ENCODE measurements at regions not wholly inside any gene's neighbourhood (a gene's known extent, or its start where the extent isn't known, plus 50 kb on each side); places are given as distances from the start of the nearest gene placed in this dataset.
"Not testable (repeated sequence)": the region's sequence is repeated elsewhere in the genome, so short reads cannot be mapped to it uniquely, and the experiment has no call there.

DNA sequence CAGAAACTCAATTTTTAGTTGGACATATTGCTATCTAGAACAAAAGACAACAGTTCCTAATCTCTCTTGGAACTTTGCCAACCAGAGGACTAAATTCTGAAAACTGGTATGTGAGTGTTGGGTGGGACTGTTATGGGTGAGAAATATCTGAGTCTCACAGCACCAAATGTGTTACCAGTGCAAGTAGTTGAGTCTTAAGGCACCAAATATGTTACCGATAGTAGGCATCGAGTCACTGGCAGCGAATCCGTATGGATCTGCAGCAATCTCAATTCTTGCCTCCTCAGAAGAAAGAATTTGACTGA lies 575.2 kb downstream of the DACH1 start:
- DNase-seq: no peak

DNA sequence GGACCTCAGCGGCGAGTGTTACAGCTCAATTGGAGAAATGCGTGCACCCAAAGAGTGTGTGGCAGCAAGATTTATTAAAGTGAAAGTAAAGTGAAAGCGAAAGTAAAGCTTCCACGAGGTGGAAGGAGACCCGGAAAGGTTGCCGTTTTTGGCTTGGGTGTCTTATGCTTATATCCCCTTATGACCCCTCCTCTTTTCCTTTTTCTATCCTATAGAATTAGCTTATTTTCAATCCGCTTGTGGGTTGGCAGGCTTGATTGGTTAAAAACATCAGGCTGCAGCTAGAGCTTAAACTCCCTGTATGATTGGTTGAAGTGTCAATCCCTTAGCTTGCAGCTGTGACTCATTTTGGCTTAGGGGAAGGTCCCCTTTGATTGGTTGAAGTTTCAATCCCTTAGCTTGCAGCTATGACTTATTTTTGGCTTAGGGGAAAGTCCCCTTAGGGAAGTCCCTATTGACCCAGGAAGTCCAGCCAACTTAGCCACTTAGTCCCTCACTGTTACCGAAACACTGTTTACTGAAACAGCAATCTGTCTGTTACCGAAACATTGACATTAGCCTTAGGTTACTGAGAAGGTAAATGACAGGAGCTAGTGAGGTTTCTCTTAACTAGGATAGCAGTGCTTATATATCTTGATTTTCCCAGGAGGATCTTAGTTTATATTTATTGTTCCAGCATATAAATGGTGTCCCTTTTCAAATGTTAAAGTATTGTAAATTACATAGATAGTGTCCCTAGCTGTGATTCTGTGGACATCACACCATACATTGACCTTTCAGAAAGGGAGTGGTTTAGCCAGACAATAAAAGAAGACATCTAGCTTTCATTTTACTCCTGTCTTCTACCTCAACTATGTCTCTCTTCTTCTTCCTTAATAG lies 575.8 kb downstream of the DACH1 start:
- no peak for DNase-seq

DNA sequence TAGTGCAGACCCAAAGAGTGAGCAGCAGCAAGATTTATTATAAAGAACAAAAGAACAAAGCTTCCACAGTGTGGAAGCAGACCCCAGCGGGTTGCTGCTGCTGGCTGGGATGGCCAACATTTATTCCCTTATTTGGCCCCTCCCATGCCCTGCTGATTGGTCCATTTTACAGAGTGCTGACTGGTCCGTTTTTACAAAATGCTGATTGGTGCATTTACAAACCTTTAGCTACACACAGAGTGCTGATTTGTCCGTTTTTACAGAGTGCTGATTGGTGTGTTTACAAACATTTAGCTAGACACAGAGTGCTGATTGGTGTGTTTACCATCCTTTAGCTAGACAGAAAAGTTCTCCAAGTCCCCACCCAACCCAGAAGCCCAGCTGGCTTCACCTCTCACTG lies 577.0 kb downstream of the DACH1 start:
- DNase-seq: not testable (repeated sequence)

DNA sequence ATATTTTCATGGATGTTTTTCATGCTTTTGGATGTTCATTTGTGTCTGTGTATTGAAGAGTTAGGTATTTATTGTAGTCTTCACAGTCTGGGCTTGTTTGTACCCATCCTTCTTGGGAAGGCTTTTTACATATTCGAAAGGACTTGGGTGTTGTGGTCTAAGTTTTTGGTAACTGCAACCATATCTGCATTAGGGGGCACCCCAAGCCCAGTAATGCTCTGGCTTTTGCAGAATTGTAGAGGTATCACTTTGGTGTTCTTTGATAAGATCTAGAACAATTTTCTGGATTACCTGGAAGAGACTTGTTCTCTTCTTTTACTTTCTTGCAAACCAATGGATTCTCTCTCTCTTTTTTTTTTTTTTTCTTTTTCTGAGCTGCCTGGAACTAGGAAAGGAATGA lies 581.3 kb downstream of the DACH1 start:
- no peak for DNase-seq

DNA sequence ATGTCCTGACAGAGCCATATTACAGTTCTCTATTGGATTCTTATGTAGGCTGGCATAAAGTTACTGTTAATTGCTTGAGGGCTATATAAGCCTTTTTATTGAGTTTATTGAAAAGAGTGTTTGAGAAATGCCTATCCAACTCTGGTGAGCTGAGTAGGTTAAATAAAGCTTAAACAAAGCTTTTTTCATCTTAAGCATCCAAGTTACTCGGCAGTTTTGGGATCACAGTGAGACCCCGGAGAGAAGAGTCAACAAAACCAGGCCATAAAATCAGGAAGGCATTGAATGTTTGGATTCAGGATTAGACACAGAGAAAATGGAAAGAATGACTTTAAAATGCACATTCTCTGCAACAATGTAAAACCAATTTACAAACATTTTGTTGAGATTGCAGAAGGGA lies 588.5 kb downstream of the DACH1 start:
- DNase-seq: no peak

DNA sequence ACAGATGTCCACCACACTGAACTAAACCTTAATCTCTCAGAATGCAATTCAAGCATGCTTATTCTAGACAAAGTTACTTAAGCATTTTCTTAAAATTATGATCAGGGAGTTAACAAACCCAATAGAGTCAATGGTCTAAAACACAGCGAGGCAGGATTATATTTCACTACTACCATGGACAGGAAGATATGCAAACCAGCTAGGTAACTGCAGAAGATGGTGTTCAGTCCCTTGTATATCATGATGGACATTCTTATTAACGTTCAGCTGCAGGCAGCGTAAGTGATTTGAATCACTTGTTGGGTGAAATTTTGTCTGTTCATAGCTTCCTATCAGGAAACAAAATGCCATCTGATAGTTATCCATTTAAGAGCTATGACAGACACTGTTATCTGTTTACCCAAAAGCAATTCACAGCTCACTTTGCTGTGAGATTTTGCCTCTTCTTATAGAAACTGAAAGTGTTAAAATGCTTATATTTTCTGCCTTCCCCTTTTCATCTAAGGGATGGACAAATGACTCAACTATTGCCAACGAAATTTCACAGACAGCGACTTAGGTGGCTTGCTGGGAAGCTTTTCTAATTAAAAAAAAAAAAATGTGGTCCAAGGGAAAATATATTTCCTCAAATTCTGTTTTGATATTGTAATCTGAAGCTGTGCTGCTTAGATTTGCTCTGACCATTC lies 591.9 kb downstream of the DACH1 start:
- no peak for DNase-seq

DNA sequence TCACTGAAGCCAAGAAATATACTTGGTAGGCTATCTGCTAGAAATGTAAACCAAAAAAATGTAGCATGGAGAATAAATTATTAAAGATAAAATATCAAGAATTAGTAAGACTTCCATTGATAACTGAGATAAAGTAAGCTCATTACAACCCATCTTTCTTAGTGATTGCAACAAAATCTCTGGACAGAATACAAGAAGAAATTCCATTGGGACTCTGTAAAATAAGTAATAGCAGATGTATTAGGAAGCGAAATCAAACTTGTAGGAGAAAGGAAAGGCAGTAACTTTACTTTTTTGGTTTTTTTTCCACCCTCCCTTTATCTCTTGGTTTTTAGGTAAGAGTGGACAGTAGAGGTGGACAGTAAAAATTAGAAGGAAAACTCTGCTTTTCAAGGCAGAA lies 605.7 kb downstream of the DACH1 start:
- no peak for DNase-seq

DNA sequence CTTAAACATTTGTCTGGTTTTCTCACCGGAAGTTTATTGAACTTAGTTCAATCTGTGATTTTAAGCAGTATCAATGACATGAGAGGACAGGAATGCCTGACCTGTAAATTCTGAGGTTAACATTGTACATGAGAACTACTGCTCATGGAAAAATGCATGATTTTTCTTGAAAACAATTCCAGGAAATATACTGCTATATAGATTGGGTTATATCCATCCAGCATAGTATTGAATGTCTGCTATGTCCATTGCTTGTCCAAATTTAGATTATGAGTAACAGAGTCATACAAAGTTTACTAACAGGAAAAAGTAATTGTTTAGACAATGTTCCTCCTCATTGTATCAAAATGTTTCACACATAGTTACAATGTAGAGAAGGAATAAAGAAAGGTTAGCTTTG lies 606.8 kb downstream of the DACH1 start:
- no peak for DNase-seq

DNA sequence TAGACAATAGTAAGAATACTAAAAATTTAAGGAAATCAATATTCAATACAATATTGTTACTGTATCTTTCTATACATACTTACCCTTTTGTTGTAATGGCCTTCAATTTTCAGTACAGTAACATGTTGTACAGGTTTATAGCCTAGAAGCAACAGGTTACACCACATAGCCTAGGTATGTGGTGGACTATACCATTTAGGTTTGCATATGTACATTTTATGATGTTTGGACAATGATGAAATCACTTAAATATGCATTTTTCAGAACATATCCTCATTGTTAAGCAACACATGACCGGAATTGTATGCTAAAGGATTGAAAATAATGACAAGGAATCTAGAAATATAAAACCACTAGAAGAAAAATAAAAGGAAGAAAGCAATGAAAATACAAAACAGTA lies 611.4 kb downstream of the DACH1 start:
- DNase-seq: no peak

DNA sequence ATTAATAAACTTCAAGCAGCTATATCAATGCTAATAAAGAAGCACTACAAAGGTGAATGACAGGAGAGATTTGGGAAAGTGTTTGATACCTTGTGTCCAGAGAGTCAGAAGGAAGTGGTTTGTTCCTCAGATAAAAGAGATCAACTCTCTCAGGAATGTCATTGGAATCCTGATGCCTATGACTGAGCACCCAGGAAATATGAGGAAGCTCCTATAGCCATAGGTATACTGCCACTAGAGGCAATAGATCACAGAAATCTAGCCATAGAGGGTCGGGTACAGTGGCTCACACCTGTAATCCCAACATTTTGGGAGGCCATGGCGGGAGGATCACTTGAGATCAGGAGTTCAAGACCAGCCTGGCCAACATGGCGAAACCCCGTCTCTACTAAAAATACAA lies 612.6 kb downstream of the DACH1 start:
- no peak for DNase-seq

DNA sequence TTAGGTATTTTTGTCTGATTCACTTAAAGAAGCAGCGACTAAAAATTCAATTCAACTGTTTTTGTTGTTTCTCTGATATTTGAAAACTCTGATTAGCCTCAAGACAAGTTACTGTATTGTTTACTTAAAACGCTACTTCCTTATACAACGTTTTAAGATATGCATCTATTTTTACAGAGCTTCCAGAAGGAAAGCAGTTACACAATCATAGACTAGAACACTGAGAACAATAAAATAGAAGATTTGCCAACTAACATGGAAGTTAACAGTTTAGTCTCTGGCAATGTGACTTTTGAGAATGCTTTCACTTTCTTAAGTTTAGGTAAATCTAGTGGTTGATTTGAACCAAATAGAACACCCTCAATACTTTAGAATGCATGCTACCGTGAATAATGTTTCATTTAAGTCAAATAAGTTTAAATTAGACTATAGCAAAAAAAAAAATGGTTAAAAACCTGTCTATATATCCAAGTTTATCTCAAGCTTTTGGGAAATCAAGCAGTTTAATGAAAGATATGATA lies 614.8 kb downstream of the DACH1 start:
- no peak for DNase-seq

DNA sequence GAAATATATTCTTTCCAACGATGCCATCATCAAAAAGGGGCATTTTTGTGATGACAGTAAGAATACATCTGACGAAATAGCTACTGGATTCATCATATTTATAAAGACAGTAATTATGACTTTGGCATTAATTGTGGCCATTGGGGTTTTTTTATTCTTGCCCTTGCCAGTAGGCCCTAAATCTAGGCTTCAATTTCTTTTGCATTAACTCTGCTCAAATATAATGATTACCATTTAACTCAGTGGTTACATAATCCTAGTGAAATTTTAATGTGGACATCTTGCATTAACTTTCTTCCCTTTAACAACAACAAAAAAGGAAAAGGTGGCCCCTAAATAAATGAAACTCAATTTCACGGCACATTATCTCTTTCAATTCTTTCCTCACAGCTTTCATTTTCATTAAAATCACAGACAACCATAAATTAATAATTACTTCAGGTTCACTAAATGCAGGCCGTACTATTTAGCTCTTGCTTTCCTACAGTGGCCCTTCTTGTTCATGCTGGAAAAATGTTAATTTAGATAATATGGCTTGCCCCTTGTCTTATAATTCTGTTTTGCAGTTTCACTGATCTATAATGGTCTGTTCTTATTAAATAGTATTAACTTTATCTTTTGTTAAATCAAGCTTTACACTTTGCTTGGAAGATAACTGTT lies 615.6 kb downstream of the DACH1 start:
- no peak for DNase-seq

DNA sequence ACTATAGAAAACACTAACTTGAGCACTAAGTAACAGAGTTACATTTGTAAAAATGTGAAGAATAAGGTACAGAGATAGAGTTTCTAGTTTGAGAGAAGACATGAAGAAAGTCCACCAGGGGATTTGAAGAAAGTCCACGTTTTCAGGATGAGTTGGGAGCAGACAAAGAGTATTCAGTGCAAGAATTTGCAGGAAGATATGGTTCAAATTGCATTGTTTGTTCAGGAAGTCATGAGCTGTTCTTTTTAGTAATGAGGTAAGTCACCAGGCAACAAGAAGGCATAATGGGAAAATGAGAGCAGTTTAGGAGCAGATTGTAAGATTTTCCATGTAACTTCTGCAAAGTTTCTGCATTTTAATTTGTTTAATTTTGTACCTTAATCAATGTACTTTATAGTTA lies 618.0 kb downstream of the DACH1 start:
- no peak for DNase-seq

DNA sequence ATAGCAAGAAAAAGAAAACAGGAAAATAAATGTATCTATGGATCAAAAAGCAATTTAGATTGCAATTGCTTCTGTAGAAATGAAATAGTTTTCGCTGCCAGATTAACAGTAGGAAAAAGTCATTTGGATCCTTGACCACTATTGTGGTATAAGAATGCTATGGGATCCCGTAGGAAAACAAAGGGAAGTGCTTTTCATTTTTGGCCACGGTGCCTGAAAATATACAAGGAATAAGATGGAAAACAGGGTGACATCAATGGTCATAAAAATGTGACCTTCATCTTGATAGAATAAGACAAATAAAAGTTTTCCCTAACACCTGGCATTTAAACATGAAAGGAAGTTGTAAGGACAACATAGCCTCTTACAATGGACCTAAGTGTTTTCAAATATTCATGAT lies 622.8 kb downstream of the DACH1 start:
- DNase-seq: no peak

DNA sequence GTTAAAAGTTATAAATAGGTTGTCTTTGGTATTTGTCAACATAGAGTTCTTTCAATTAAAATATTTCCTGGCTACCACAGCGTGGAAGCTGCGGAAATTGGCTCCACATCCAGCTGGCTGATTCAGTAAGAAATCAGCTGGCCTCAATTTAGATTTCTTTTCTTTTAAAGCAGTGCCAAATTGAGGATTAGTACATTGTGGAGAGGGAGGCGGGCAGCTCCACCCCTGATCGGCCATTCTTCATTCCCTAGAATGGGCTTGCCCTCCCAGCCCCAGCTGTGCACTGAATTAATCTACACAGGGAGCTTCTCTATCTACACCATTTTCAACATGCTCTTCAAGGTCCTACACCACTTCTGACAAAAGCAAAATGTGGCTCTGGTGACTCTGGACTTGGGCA lies 624.8 kb downstream of the DACH1 start:
- no peak for DNase-seq

DNA sequence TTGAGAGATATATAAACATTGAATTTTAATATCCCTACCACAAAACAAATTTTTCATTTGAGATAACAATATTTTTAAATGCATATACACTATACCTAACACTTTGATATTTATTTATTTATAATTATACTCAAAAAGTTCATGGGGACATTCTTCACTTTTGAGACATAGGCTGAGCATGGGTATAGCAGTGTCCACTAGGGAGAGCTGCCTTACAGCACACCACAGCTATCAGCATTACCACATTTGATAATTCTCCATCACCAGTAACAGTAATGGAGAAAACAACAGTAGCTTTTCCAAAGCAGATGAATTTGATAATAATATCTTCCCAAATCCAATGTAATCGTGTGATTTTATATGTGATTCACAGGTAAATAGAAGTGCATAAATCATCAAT lies 626.1 kb downstream of the DACH1 start:
- DNase-seq: no peak

DNA sequence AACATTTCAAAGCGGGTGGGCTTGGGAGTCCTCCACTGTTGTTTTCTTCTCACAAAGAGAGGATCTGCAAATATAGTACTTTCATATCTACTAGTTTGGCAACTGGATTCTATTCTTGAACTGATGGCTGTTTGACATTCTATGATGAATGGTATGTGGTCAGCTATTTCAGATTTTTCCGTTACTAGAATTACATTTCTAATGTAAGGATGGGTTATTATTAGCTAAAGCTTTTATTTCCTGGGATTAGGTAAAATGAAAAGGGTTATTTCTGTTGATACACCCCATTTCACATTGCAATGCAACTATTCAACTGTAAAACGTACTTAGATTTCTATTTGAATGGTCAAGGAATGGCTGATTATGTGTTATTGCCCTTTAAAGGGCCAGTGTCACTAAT lies 629.7 kb downstream of the DACH1 start:
- no peak for DNase-seq

DNA sequence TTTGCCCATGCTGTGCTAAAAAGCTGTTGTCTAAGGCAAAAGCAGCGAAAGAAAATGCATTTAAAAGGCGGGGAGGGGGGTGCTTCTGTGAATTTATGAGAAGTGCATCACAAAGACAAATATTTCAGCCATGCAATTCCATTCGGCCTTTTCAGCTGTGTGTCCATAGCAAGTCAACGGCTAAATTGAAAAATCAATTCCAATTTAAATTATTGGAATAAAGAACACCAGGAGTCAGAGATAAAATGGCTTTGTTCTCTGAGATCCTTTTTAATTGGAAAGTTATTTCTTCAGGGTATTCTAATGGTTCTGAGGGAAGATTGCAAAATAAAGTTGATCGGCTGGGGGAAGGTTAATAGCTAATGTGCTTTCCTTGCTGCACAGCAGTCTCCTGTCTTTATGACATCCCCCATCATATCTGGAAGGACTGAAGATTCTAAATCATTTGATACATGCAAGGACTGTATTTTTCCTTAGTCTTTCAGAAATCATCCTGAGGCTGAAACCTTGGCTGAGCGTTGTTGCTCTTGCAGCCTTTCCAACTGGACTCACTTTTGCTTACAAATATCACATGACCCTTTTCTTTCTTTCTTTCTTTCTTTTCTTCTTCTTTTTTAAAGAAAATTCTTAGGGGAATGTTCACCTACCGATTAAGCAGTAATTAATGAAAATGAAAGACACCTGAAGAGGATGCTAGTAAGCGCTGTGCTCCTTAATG lies 647.1 kb downstream of the DACH1 start:
- no peak for DNase-seq

DNA sequence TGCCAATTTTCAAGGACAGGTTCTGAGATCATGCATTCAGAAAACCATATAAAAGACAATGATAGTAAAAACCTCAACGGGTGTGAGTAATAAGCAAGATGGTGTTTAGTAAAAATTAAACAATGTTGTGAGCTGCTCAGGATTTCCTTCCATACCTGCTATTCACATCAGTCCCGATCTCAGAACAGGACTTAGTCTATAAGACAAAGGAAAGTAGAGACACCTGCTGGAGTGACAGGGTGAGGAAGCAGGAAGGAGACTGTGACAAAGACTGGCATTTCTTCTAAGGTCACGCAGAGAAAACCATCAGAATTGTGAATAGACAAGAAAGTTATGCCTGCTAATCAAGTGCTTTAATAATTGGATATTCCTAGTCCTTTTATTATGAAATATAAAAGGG lies 648.0 kb downstream of the DACH1 start:
- no peak for DNase-seq

DNA sequence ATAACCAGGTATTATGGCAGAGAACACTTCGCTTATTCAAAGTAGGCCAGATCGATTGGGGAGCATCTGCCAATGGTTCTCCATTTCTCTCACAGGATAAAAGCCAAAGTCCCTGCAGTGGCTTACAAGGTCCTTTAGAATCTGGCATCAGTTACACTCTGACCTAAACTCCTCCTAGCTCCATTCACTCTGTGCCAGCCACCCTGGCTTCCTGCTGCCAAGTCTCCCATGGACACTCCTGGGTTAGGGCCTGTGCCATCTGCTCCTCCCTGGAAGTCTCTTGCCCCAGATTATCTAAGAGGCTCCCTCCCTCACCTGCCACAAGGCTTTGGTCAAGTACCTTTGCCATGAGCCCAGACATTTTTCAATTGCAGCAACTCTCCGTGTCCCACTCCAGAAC lies 649.2 kb downstream of the DACH1 start:
- DNase-seq: no peak

DNA sequence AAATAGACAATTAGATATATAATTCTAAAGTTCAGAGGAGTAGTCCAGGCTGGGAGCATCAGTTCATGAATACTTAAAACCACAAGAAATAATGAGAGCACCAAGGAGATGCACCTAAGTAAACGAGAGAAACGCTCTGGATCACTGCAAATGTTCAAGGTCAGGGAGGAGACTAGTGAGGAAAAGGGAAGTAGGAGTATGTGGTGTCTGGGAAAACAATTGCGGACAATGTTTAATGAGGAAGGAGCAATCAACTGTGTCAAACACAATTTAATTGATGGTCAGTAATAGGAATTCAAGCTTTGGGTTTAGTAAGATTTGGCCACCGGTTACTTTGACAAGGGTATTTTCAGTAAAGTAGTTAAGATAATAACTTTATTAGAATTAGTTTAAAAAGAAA lies 652.2 kb downstream of the DACH1 start:
- no peak for DNase-seq

DNA sequence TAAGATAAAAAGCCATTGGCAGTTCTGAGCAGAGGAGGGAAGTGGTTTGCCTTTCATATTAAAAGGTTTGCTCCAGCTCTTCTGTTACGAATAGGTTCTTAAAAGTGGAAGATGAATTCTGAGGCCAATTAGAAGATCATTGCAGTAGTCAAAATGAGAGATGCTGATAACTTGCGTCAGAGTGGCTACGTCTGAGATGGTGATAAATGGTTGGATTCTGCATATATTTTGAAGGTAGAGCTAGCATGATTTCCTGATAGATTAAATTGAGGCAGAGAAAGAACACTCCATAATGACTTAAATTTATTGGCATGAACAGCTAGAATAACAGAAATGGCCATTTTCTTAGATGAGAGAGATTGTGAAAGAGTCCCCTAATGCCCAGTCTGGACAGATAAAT lies 652.6 kb downstream of the DACH1 start:
- no peak for DNase-seq

DNA sequence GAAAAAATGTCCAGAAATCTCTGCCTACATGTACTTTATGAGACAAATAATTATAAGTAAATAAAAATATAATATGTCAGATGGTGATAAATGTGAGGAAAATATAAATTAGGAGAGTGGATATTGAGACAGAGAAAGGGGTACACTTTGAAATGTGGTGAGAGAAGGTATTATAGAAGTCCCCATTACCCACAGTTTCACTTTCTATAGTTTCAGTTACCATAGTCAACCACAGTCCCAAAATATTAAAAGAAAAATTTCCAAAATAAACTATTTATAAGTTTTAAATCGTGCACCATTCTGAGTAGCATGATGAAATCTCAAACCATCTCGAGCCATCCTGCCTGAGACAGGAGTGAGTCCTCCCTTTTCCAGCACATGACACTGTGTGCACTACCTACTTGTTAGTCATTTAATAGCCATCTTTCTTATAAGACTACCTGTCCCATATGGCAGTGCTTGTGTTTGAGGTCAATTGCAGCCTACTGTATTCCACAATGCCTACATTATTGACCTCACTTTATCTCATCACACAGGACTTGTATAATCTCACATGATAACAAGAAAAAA lies 653.7 kb downstream of the DACH1 start:
- no peak for DNase-seq
